IMR-90 (cell line): ENCODE measurements at regions not wholly inside any gene's neighbourhood (a gene's known extent, or its start where the extent isn't known, plus 50 kb on each side); places are given as distances from the start of the nearest gene placed in this dataset.

Source experiments
- BHLHE40 ChIP-seq: fragments of 150-350 bp; IDR thresholded peaks from 2 replicates; pipeline ENCODE4 v1.6.1; 2016; ENCODE audit warnings: mild to moderate bottlenecking, low read depth, low read length
- CHD1 ChIP-seq: IDR thresholded peaks from 2 replicates; pipeline ENCODE4 v1.6.1; 2012; ENCODE audit warnings: low read depth, low read length, improper control_type of control experiment
- TF ChIP-seq, protein P1 (sequence below): conservative IDR thresholded peaks from 2 replicates; pipeline ENCODE4 v1.5.1; 2012; ENCODE audit warnings: mild to moderate bottlenecking, low read depth, low read length, improper control_type of control experiment
- TF ChIP-seq, protein P2 (sequence below): fragments of 150-350 bp; IDR thresholded peaks from 2 replicates; pipeline ENCODE4 v1.6.1; 2017; ENCODE audit warnings: mild to moderate bottlenecking, antibody characterized with exemption, low read length, low read depth

DNA sequence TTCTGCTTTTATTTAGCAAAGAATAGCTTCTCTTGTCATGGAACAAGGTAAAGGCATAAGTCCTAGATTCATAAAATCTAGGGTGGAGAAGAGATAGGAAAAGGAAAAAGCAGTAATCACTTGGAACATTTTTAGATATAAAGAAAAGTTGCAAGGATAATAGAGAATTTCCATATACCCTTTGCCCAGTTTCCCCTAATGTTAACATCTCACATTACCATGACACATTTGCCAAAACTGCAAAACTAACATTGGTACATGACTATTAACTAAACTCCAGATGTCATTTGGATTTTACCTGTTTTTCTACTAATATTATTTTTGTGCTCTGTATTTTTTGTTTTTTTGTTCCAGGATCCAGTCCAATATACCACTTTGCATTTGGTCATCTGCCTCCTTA, 265.1 kb downstream of the ETAA1 start:
- TF ChIP-seq, protein P1, sequence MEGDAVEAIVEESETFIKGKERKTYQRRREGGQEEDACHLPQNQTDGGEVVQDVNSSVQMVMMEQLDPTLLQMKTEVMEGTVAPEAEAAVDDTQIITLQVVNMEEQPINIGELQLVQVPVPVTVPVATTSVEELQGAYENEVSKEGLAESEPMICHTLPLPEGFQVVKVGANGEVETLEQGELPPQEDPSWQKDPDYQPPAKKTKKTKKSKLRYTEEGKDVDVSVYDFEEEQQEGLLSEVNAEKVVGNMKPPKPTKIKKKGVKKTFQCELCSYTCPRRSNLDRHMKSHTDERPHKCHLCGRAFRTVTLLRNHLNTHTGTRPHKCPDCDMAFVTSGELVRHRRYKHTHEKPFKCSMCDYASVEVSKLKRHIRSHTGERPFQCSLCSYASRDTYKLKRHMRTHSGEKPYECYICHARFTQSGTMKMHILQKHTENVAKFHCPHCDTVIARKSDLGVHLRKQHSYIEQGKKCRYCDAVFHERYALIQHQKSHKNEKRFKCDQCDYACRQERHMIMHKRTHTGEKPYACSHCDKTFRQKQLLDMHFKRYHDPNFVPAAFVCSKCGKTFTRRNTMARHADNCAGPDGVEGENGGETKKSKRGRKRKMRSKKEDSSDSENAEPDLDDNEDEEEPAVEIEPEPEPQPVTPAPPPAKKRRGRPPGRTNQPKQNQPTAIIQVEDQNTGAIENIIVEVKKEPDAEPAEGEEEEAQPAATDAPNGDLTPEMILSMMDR, result no peak
- TF ChIP-seq, protein P2, sequence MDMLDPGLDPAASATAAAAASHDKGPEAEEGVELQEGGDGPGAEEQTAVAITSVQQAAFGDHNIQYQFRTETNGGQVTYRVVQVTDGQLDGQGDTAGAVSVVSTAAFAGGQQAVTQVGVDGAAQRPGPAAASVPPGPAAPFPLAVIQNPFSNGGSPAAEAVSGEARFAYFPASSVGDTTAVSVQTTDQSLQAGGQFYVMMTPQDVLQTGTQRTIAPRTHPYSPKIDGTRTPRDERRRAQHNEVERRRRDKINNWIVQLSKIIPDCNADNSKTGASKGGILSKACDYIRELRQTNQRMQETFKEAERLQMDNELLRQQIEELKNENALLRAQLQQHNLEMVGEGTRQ, result no peak
- TF ChIP-seq BHLHE40, result no peak
- TF ChIP-seq CHD1, result no peak
